Activated B cell treated with CpG ODN at 0.5 μM for 24 hours (primary cell): ENCODE measurements at regions not wholly inside any gene's neighbourhood (a gene's known extent, or its start where the extent isn't known, plus 50 kb on each side); places are given as distances from the start of the nearest gene placed in this dataset.

Source experiments
- ATAC-seq: fragments of 200-7000 bp; cut with Tn5 transposase; one replicate; pipeline ENCODE4 v1.10.0; 2021; ENCODE audit warnings: low read depth, mild to moderate bottlenecking, moderate library complexity
- CTCF ChIA-PET: fragments of 350-600 bp; sonication (Branson Sonifier 250); formaldehyde crosslinking; loops from one replicate; lab custom pipeline; 2021; ENCODE audit warnings: antibody characterized with exemption; lab: Charles Lee
- POLR2A ChIA-PET: fragments of 350-600 bp; sonication (Branson Sonifier 250); formaldehyde crosslinking; loops from one replicate; lab custom pipeline; 2021; ENCODE audit warnings: antibody characterized with exemption; lab: Charles Lee
- DNase-seq: peaks from one replicate; pipeline ENCODE4 v3.0.0; 2022
- H3K27ac Mint-ChIP-seq: one replicate; pipeline ENCODE4 v1.8.0; 2020; ENCODE audit warnings: mixed read lengths
- H3K27me3 Mint-ChIP-seq: one replicate; pipeline ENCODE4 v1.8.0; 2021; ENCODE audit warnings: mixed read lengths
- H3K36me3 Mint-ChIP-seq: one replicate; pipeline ENCODE4 v1.8.0; 2021; ENCODE audit warnings: low read depth, mixed read lengths
- H3K4me1 Mint-ChIP-seq: one replicate; pipeline ENCODE4 v1.8.0; 2021; ENCODE audit warnings: mixed read lengths
- H3K4me3 Mint-ChIP-seq: one replicate; pipeline ENCODE4 v1.8.0; 2020; ENCODE audit warnings: mild to moderate bottlenecking, mixed read lengths
- H3K9me3 Mint-ChIP-seq: one replicate; pipeline ENCODE4 v1.8.0; 2020; ENCODE audit warnings: mixed read lengths
- CTCF ChIP-seq: fragments of 200-600 bp; IDR thresholded peaks from one replicate; pipeline ENCODE4 v1.8.0; 2022; ENCODE audit warnings: antibody characterized with exemption, mild to moderate bottlenecking
- intact Hi-C: fragments of 100-400 bp; cut with micrococcal nuclease; formaldehyde crosslinking; loops from one replicate; pipeline ENCODE4 v1.15.1; 2024

DNA sequence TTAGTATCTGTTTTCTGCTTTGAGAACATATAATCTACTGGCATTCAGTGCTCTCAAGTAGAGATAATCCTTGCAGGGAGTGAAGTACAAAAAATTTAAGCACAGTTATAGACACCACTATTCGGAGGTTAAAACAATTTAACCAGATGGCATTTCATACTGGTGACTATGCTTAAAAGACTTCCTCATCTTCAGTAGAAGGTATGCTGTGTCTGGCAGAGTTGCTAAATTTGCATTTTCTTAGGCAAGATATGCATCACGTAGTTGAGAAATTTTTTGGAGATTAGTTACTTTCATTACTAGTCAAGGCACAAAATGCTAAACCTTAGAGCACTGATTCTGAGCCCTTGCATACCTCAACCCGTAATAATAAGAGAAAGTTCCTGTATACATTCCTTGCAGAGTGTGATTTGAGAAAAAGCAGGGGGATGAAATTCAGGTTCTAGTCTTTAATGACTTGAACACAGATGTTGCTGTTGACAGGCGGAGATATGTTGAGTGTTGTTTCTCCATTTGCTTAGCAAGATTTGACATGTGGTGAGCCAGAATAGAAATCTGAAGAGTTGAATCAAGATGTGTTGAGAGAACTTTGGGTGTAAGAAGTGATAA lies 70.8 kb upstream of the STARD4 start:
- Mint-ChIP-seq H3K4me1 (no peaks in the 10 kb centered on the region), H3K9me3 (no peaks in the 10 kb centered on the region), H3K27me3 (peaks cover 12% of the 10 kb centered on the region), H3K4me3 (no peak overlapping the region), H3K27ac (no peak overlapping the region), H3K36me3 (no peaks in the 10 kb centered on the region)
- CTCF ChIA-PET = no interaction called here
- intact Hi-C loops = no loop called here
- ATAC-seq (no peak), DNase-seq (no peak)
- POLR2A ChIA-PET = no interaction called here
- no peak for TF ChIP-seq CTCF

- no peak overlapping the region for H3K27ac Mint-ChIP-seq
- no peaks in the 10 kb centered on the region for H3K4me1 Mint-ChIP-seq
- no peaks in the 10 kb centered on the region for H3K36me3 Mint-ChIP-seq
- no peak for ATAC-seq
- no peak overlapping the region for H3K4me3 Mint-ChIP-seq
- peaks cover 12% of the 10 kb centered on the region for H3K27me3 Mint-ChIP-seq
- no peaks in the 10 kb centered on the region for H3K9me3 Mint-ChIP-seq
- no peak for DNase-seq
- ChIA-PET CTCF (no interaction called here), POLR2A (no interaction called here)
- TF ChIP-seq CTCF = no peak
- intact Hi-C loops = no loop called here
These were observed 70.1 kb upstream of the STARD4 start for GRCh38 chr5:111582451-111582850.

DNA sequence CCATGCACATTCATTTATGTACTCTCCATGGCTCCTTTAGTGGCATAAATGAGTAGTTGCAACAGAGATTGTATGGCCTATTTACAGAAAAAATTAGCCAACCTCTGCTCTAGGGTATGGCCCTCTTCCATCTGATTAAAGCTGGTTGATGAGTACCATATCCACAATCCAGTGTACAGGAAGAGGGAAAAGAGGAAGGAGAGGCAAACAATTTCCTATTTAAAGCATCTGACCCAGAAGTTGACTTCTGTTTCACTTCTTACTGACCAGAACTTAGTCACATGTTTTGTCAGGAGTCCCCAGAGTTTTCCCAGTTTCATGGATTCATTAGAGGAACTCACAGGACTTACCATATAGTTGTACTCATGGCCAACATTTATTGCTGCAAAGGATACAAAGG lies 68.6 kb upstream of the STARD4 start:
- Mint-ChIP-seq H3K27me3 (peaks cover 12% of the 10 kb centered on the region), H3K27ac (no peak overlapping the region), H3K9me3 (no peaks in the 10 kb centered on the region), H3K4me1 (no peaks in the 10 kb centered on the region), H3K4me3 (no peak overlapping the region), H3K36me3 (no peaks in the 10 kb centered on the region)
- POLR2A ChIA-PET = no interaction called here
- no peak for TF ChIP-seq CTCF
- CTCF ChIA-PET = no interaction called here
- intact Hi-C loops = no loop called here
- no peak for DNase-seq
- no peak for ATAC-seq

- H3K36me3 Mint-ChIP-seq = no peaks in the 10 kb centered on the region
- H3K27ac Mint-ChIP-seq = no peak overlapping the region
- intact Hi-C loops = no loop called here
- H3K4me3 Mint-ChIP-seq = no peak overlapping the region
- peaks cover 5% of the 10 kb centered on the region for H3K27me3 Mint-ChIP-seq
- ChIA-PET CTCF (no interaction called here), POLR2A (no interaction called here)
- DNase-seq (no peak), ATAC-seq (no peak)
- no peak for TF ChIP-seq CTCF
- H3K4me1 Mint-ChIP-seq = no peaks in the 10 kb centered on the region
- no peaks in the 10 kb centered on the region for H3K9me3 Mint-ChIP-seq
These were observed 62.0 kb upstream of the STARD4 start for GRCh38 chr5:111574311-111574710.

DNA sequence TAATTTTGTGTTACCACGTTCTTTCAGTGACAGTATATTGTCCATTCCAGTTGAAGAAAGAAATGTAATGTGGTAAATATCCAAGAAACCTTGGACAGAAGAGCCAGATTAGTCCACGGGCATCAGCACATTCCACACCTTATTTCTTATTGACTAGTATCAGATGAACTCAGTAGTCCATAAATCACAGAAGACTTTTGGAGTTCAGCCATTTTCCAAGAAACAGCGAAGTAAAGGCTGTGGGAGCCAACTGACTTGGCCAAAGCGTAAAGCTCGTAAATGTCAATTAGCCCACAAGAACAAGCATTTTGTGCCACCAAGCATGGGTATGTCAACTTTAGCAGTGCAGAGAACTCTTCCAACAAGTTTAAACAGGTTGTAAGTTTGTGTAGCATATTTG lies 60.2 kb upstream of the STARD4 start:
- DNase-seq (no peak), ATAC-seq (no peak)
- Mint-ChIP-seq H3K36me3 (no peaks in the 10 kb centered on the region), H3K4me1 (no peaks in the 10 kb centered on the region), H3K4me3 (no peak overlapping the region), H3K27me3 (peaks cover 5% of the 10 kb centered on the region), H3K9me3 (no peaks in the 10 kb centered on the region), H3K27ac (no peak overlapping the region)
- intact Hi-C loops = no loop called here
- no peak for TF ChIP-seq CTCF
- POLR2A ChIA-PET = no interaction called here
- CTCF ChIA-PET = interaction anchor here (0.6 kb wide), 1 partner anchor 41 kb away, joined by 3 read pairs; no protein-coding TSS in a partner anchor
